HG02610 (cell line): ENCODE measurements at regions not wholly inside any gene's neighbourhood (a gene's known extent, or its start where the extent isn't known, plus 50 kb on each side); places are given as distances from the start of the nearest gene placed in this dataset.

Source experiments
- ATAC-seq: cut with Tn5 transposase; IDR thresholded peaks from one replicate; pipeline ENCODE4 v1.9.1; 2021; ENCODE audit warnings: mild to moderate bottlenecking, moderate library complexity; ENCODE audit not compliant: unreplicated experiment

- ATAC-seq: no peak
These were observed 56.6 kb upstream of the BCOR start for GRCh38 chrX:40154250-40154852.

GRCh38 chrX:40153345-40154249 is 55.8 kb upstream of the BCOR start:
- ATAC-seq: peak; percentile 74

- ATAC-seq: no peak
These were observed 55.1 kb upstream of the BCOR start for GRCh38 chrX:40152741-40153344.

- ATAC-seq: no peak
These were observed 54.5 kb upstream of the BCOR start for GRCh38 chrX:40152173-40152711.

GRCh38 chrX:40151211-40152172 is 53.7 kb upstream of the BCOR start:
- no peak for ATAC-seq

- ATAC-seq: no peak
These were observed 52.7 kb upstream of the BCOR start for GRCh38 chrX:40150503-40150902.

GRCh38 chrX:40149286-40150175 is 51.8 kb upstream of the BCOR start:
- ATAC-seq: no peak

- no peak for ATAC-seq
These were observed 50.9 kb upstream of the BCOR start for GRCh38 chrX:40148385-40149285.

GRCh38 chrX:40147971-40148370 is 50.2 kb upstream of the BCOR start:
- no peak for ATAC-seq
